GM19351 (cell line): ENCODE measurements at regions not wholly inside any gene's neighbourhood (a gene's known extent, or its start where the extent isn't known, plus 50 kb on each side); places are given as distances from the start of the nearest gene placed in this dataset.

Source experiments
- ATAC-seq: cut with Tn5 transposase; IDR thresholded peaks from one replicate; pipeline ENCODE4 v1.9.1; 2021; ENCODE audit warnings: mild to moderate bottlenecking, moderate library complexity; ENCODE audit not compliant: unreplicated experiment

DNA sequence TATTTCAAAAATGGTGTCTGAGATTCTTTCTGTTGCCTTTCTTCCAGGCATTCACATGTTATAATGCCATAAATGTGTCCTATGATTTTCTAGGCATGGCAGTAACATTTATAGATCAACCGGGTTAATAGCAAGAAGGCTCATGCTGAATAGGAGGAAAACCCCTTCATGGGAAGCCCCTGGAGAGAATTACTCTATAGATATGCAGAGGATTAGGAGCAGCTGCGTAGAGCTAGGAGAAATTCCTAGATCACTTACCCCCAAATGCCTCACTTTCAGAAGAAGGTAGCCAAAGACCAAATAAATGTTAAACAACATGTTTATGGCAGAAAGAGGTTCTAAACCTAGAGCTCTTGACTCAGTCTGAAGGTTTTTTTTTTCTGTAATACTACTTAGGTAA lies 153.4 kb upstream of the CTNNA2 start:
- no peak for ATAC-seq

DNA sequence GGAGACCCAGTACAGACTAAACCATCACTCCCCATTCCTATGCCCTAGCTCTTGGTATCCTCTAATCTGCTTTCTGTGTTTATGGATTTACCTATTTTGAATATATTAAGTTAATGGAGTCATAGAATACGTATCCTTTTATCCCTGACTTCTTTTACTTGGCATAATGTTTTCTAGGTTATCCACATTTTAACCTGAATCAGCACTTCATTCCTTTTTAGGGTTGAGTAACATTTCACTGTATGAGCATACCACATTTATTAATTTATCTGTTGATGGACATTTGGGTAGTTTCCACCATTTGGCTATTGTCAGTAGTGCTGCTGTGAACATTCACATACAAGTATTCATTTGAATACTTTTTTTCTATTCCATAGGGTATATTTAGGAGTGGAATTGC lies 157.3 kb upstream of the CTNNA2 start:
- no peak for ATAC-seq

DNA sequence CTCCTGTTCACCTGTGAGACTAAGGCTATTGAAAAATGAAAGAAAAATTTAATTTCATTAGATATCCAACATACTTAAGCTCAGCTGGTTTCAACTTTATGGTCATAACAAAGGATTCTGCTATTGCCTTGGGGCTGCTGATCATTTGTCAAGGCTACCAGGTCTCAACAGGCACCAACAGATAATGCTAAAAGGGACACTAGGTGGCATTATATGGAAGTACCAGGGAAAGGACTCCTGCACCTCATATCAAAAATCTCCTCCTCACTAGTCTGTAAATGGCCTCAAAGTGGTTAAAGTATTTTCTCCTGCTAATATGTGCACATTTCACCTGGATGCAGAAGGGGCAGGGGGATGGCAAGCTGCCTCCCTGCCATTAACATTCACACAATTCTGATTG lies 167.9 kb upstream of the REG3A start:
- no peak for ATAC-seq

DNA sequence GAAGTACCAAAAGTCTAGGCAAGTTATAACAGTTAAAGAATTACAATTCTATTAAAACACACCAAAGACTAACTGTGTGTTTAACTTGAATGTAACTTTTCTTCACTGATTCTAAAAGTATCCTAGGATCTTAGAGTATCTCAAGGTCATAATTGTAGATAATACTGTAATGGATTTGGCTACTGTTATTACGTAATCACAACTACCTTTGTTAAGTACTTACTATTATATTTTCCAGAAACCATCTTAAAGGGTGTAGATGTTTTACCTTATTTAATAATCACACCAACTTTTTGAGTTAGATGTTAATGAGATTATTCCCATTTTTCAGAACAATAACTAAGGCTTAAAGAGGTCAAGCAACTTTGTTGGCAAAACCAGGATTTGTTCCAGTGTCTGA lies 161.3 kb upstream of the REG3A start:
- ATAC-seq: no peak

DNA sequence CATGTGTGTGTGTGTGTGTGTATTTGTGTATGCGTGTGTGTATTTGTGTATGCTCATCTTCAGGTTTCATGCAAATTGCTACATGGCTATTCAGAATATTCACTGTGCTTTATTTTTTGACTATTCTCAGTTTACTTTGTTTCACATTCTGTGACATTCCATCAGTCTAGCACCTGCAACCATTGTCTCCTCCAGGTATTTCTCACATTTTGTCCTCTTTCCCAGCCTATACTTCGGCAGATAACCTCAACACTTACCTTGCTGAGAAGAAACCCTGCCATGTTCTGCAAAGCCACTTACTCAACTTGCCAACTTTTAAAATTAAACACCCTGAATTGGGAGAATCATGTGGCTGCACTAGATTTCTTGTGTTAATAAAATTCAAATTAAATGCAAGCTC lies 135.4 kb upstream of the REG3A start:
- ATAC-seq: no peak

DNA sequence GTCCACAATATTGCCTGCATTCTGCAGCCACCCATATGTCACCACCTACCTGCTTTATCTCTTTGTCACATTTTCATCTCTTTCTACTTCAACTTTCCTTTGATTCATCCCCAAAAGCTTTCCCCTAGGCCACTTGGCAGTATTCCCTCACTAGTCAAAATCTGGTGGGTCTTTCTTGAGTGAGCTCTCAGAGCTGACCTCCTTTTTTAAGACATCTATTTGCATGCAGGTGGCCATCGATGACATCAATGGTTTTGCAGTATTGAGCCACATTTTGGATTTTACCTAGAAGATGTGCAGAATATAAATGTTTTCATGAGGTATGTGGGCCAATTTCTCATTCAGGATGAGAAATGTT lies 133.4 kb upstream of the REG3A start:
- no peak for ATAC-seq

DNA sequence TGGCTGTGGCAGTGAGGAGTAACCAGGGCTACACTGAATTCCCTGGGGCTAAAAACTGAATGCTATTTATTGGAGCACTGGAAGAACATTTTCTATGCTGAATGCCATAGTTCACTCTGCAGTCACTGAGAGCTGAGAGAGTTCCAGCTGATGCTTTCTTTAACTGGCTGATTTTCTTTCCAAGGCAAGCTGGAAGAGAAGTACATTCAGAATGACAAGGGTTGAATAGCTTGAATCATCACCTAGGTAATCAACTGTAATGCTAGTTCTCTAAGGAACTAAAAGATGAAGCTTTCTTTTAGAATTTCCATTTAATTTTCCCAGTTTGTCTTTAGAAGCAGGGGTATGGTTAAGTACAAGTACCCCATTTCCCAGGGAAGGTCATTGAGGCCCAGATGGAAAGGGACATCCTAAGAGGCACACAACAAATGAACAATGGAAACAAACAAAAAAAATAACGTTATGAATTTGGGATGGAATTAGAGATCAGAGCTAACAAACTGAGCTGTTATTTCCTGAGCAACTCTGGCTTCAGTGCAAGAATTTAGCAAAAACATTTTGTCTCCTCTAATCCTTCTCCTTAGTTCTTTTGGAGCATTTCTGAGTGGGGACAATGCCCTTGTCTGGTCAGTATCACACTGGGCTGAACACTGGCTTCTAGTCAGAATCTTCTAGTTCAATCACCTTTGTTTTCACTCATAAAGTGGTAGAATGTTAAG lies 132.8 kb upstream of the REG3A start:
- no peak for ATAC-seq

DNA sequence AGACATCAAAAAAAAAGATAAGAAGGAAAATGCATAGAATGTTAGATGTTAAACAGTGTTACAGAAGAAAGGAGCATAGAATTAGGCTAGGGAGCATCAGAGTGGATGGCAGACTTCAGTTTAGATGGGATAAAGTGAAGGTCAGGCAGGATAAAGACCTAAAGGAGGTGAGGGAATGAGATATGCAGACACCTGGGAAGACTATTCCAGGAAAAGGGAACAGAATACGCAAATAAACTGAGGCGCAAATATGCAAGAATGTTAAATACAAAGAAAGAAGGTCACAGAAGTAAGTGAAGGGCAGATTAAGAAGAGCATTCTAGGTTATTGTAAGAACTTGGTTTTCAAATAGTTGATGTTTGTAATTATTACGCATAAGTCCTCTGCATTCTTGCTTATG lies 116.3 kb upstream of the REG3A start:
- ATAC-seq: no peak

DNA sequence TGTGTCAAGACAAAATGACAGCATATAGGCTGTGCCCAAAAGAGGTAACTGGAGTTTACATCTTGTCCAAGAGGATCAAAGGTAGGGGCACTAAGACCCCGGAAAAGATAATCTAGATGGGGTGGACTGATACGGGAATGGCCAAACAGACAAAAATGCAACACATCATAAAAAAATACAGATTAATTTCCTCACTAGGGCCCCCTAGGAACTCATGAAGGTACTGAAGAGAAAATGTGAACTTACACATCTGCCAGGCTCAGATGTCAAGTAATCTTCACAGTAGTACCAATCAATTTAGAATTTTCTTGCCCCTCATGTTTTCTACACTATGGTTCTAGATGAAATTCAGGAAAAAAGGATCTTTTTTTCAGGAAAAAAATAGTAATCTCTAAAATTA lies 115.6 kb upstream of the REG3A start:
- no peak for ATAC-seq

DNA sequence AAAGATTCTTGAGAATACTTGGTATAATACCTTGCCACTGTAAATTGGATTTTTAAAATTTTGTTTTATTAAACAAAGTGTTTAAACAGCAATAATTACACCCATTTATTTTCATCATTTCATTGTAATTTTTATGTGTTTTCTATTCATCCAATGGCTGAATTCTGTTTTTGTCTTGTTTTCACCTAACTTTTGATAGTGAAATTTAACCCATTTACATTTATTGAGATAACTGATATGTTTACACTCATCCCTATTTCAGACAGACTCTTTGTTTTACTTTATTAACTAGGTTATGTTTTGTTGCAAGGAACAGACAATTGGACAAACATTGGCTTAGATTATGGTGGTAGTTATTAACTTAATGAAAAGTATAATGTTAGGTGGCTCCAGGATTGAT lies 113.1 kb upstream of the REG3A start:
- no peak for ATAC-seq

DNA sequence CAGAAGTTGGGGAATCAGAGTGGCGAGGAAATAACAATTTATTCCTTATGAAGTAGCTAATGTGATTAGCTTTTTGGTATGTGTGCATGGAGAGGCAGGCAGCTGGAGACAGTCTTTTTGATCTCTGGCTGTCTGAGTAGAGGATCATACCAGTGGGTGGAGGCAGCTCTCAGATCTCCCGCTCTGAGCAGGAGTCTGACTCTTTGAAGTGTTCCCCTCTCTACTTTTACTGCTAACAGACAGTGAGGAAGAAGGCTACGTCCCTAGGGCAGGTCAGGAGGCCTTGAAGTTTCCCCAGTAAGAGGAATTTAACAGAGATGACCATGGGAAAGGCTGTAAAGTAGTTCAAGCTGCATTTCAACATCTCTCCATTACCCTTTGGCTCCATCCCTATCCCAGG lies 111.9 kb upstream of the REG3A start:
- ATAC-seq: no peak

DNA sequence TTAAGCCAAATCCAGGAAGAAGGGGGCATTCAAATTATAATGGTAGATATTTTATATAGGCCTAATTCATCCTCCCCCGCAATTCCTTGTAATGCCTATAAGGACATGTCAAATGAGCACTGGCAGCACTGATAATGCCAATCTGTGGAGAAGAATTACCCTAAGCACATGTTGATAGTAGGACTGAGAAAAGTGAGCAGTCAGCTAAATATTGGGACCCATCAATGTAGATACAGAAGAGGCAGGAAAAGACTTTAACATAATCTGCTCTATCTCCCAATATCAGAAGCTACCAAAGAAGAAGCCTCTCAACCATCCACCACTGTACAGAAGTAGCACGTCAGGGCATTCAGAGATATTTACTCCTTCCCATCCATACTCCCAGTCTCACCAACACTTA lies 101.3 kb upstream of the REG3A start:
- ATAC-seq: no peak

DNA sequence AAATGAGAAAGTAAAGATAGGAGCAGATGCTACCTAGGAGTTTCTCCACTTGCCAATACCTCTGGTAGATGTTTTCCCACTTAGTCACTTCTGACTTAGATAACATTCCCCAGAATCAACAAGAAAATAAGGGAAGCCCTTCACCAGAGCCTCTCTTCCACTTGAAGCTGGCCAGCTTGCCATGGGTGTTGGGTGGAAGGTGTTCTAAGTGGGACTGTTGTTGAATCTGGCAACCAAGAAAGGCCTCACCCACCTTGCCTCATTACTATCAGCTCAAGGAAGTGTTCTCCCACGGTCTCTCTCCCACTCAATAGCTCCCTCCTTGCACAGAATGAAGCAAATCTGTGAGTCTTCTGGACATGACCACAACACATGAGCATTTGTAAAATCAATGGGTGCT lies 100.4 kb upstream of the REG3A start:
- ATAC-seq: no peak

DNA sequence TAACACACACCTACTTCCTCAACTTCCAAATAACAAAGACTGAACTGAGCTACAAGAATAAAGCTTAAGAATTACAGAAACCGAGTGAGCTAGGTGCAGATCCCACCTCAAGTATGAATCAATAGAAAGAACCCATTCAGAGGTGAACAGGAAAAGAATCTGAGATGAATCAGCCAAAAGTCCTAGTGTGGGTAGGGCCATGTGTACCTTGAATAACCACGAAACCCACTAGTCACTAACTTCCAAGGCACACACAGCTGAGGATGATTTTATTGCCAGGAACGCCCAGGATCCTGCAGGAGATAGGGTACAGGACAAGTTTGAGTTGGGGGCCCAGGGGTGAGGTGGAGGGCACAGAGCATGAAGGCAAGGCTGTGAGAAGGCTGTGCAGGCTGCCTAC lies 99.7 kb upstream of the REG3A start:
- ATAC-seq: no peak

DNA sequence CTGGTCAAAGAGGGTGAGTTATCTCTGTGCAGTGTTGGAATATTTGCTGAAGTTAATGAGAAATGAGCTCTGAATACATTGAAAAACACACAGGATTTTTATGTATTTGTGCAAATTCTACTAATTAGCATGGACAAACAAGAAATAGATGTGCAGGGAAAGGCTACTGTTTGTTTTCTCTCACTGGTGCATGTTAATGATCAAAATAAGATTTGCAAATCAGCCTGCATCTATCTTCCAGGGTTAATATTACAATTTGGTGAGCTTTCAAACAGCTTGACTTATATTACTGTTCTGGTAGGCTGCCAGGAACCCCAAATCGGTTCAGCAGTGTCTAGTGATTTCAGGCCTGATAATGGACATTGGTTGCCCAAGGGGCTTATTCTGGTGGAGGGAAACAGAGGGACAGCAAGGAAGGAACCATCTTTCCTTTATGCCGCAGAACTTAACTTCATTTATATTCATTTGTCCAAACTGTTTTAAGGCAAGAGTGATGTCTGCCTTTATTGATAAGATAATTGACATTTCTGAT lies 93.8 kb upstream of the REG3A start:
- ATAC-seq: no peak

DNA sequence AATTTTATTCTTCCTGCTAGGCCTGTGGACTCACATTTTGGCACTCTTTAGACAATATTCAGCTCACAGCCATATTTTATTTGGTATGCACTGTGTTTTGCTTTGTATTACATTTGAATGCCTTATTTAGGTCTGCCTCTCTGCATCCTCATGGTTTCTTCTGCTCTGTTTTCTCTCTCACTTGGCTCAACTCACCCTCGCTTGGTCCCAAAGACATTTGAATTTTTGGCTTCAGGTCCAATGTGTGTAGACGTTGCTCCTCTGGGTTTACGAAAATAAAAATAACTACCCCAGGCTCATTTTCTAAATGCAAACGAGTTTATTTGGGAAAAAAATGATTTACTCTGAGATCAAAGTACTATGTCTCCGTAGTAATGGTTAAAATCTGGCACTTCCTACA lies 91.1 kb upstream of the REG3A start:
- no peak for ATAC-seq

DNA sequence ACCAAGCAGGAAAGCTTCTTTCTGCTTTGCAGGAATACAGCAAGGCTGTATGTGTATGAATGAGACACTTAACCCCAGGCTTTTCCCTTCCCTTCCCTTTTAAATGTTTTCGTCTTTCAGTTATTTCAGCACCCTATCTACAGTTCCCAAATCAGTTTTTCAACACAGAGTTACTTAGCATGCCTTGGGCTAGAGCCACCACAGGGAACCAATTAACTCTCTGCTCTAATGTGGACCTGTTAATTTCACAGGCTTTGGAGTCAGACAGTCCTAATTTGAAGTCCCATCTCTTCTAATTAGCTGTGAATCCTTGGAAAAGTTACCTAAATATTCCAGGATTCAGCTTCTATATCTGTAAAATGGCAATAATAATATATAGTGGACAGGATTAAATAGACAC lies 89.2 kb upstream of the REG3A start:
- no peak for ATAC-seq

DNA sequence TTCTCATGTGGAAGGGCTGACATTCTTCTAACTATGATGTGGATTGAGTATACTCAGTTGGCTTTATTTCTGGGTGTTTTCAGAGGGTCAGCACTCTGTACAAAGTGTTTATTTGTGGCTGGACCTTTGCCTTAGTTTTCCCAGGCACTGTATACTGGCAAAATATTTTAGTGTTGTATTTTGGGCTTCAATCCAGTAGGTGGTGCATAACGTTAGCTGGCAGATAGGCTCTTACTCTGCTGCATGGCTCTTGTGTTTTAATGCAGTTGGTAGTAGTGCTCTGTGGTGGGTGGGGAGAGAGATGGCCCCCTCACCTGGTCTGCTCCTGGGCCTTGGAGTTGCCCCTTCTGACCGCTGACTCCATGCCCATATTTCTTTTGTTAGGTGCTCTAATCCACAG lies 75.6 kb upstream of the REG3A start:
- ATAC-seq: no peak

DNA sequence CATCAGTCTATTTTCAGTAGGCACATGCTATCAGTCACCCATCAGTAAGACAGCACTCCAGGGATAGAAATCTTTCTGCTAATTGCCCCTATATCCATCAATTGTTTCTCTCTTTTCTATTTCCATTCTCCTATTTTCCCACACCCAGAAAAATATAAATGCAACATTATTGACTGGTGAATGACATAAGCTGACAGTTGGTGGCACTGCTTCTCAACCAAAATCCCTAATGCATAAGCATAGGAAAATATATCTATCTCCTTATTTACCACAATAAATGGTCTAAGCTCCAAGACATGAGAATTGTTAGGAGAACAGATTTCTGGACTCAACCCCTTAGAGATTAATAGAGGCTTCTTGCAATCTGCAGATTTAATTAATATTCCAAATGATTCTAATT lies 64.0 kb upstream of the REG3A start:
- no peak for ATAC-seq

DNA sequence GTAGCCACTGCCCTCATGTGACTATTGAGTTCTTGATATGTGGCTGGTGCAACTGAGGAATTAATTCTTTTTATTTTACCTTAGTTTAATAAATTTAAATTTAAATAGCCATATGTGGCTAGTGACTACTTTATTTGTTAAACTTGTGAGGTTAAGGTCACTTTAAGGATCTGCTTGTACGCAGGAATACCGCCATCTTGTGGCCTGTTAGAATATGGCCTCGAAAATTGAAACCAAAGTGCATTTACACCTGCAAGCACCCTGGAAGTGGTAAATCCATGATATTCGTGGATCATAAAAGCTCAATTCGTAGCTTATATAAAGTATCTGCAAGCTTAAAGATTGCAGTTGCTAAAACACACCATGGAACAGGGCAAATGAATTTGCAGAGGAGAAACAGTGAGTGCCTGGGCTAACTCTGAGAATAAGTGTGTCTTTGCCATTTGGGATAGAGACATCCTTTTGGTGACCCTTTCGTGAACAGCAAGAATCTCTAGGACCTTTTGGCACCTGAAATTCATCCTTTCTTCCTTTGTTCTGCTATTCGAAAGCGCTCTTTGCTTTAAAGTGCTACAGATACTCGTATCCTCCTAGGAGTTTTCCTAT lies 59.9 kb upstream of the REG3A start:
- ATAC-seq: peak; percentile 88

DNA sequence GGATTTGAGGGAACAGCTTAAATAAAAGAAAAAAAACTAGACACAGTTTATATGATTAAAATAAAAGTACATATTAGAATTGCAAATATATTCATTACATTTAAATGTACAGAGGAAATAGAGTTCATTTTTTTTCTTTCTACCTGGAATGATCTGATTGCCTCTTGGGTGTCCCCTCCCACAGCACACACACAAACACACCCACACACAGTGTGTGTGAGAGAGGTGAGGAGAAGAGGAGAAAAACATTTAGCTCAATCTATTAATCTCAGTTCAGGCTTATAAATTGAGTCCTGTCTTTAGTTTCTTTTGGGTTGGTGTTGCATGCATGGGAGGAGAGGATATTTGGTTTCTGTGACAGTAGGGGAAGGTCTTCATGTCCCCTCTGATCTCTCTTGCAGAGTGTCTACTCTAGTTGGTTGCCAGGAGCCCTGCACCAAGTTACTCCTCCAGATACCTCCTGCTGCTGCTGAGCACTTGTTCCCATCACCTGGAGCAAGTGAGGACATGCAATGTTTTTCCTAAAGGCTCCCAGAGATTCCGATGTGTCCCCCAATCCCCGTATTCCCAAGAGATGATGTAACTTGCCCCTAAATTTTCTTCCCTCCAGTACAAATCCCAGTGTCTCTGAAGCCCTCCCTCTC lies 50.8 kb upstream of the REG3A start:
- no peak for ATAC-seq
